Mesenchymal stem cell (in vitro differentiated cells and primary cell): ENCODE measurements at regions not wholly inside any gene's neighbourhood (a gene's known extent, or its start where the extent isn't known, plus 50 kb on each side); places are given as distances from the start of the nearest gene placed in this dataset.

ENCODE experiments used
- DNase-seq: peaks from one replicate; pipeline ENCODE4 v3.0.0-alpha.2; 2013
- H2AFZ ChIP-seq: one replicate; pipeline ENCODE4 v1.6.1; 2013; ENCODE audit warnings: low read depth, mild to moderate bottlenecking, control low read depth, inconsistent platforms, low read length, moderate library complexity
- H2AK5ac ChIP-seq: 2 replicates; pipeline ENCODE4 v1.6.1; 2013; ENCODE audit warnings: low read length, moderate library complexity, mild to moderate bottlenecking, inconsistent platforms; ENCODE audit not compliant: severe bottlenecking
- H2BK120ac ChIP-seq: one replicate; pipeline ENCODE4 v1.6.1; 2013; ENCODE audit warnings: low read depth, mild to moderate bottlenecking, inconsistent platforms, low read length, moderate library complexity
- H2BK12ac ChIP-seq, 2 experiments: one replicate each; pipeline ENCODE4 v1.6.1; 2013; ENCODE audit warnings: inconsistent platforms in 2 of 2, low read length in 2 of 2, mild to moderate bottlenecking in 2 of 2, moderate library complexity in 2 of 2, control low read depth in 1 of 2
- H2BK15ac ChIP-seq: one replicate; pipeline ENCODE4 v1.6.1; 2013; ENCODE audit warnings: mild to moderate bottlenecking, low read depth, inconsistent platforms; ENCODE audit not compliant: poor library complexity, severe bottlenecking
- H2BK5ac ChIP-seq: 2 replicates; pipeline ENCODE4 v1.6.1; 2013; ENCODE audit warnings: low read depth, mild to moderate bottlenecking, low read length, control low read depth, inconsistent platforms; ENCODE audit not compliant: poor library complexity, severe bottlenecking
- H3K14ac ChIP-seq, 2 experiments: one replicate each; pipeline ENCODE4 v1.6.1; 2013; ENCODE audit warnings: inconsistent platforms in 2 of 2, low read length in 2 of 2, control low read depth in 1 of 2, mild to moderate bottlenecking in 1 of 2, moderate library complexity in 1 of 2
- H3K18ac ChIP-seq, 2 experiments: one replicate each; pipeline ENCODE4 v1.6.1; 2013; ENCODE audit warnings: inconsistent platforms in 2 of 2, low read length in 2 of 2, control low read depth in 1 of 2, low read depth in 1 of 2, mild to moderate bottlenecking in 1 of 2
- H3K23ac ChIP-seq, 2 experiments: one replicate each; pipeline ENCODE4 v1.6.1; 2013; ENCODE audit warnings: inconsistent platforms in 2 of 2, low read length in 2 of 2, mild to moderate bottlenecking in 2 of 2, moderate library complexity in 2 of 2, control low read depth in 1 of 2
- H3K27ac ChIP-seq: 2 replicates; pipeline ENCODE4 v1.5.1; 2013; ENCODE audit warnings: mild to moderate bottlenecking, moderate library complexity, low read length, control low read depth, inconsistent platforms; ENCODE audit not compliant: poor library complexity, severe bottlenecking
- H3K27me3 ChIP-seq, 2 experiments: 2 replicates each; pipeline versions ENCODE4 v1.6.1 to v1.7.0; 2013; ENCODE audit warnings: low read length in 2 of 2, mild to moderate bottlenecking in 2 of 2, moderate library complexity in 2 of 2, control low read depth in 1 of 2, inconsistent platforms in 1 of 2; ENCODE audit not compliant: control insufficient read depth in 1 of 2, insufficient read depth in 1 of 2
- H3K36me3 ChIP-seq, 2 experiments: 2 replicates each; pipeline versions ENCODE4 v1.6.1 to v1.7.0; 2013; ENCODE audit warnings: low read length in 2 of 2, control low read depth in 1 of 2, inconsistent platforms in 1 of 2, low read depth in 1 of 2, mild to moderate bottlenecking in 1 of 2; ENCODE audit not compliant: insufficient read depth in 2 of 2, control insufficient read depth in 1 of 2
- H3K4ac ChIP-seq, 2 experiments: one replicate each; pipeline ENCODE4 v1.6.1; 2013; ENCODE audit warnings: inconsistent platforms in 2 of 2, low read length in 2 of 2, mild to moderate bottlenecking in 2 of 2, moderate library complexity in 2 of 2, control low read depth in 1 of 2, low read depth in 1 of 2
- H3K4me1 ChIP-seq: 2 replicates; pipeline ENCODE4 v1.6.1; 2013; ENCODE audit warnings: low read depth, low read length, control low read depth; ENCODE audit not compliant: control insufficient read depth, insufficient read depth
- H3K4me2 ChIP-seq: 2 replicates; pipeline ENCODE4 v1.6.1; 2013; ENCODE audit warnings: low read length, mild to moderate bottlenecking, inconsistent platforms; ENCODE audit not compliant: poor library complexity, severe bottlenecking
- H3K4me3 ChIP-seq, 2 experiments: 2 replicates each; pipeline versions ENCODE4 v1.5.1 to v1.7.0; 2013; ENCODE audit warnings: low read length in 2 of 2, mild to moderate bottlenecking in 2 of 2, control low read depth in 1 of 2, low read depth in 1 of 2; ENCODE audit not compliant: insufficient read depth in 1 of 2
- H3K79me1 ChIP-seq: replicated peaks from 2 replicates; pipeline ENCODE4 v1.6.1; 2013; ENCODE audit warnings: mild to moderate bottlenecking, control low read depth, low read length, inconsistent platforms; ENCODE audit not compliant: poor library complexity, severe bottlenecking
- H3K9ac ChIP-seq: 2 replicates; pipeline ENCODE4 v1.7.0; 2013; ENCODE audit warnings: mild to moderate bottlenecking, low read length, moderate library complexity
- H3K9me3 ChIP-seq: 2 replicates; pipeline ENCODE4 v1.7.0; 2013; ENCODE audit warnings: mild to moderate bottlenecking, low read length; ENCODE audit not compliant: control insufficient read depth
- H4K8ac ChIP-seq: one replicate; pipeline ENCODE4 v1.6.1; 2013; ENCODE audit warnings: inconsistent platforms, mild to moderate bottlenecking, low read length, moderate library complexity
- H4K91ac ChIP-seq: one replicate; pipeline ENCODE4 v1.6.1; 2013; ENCODE audit warnings: mild to moderate bottlenecking, low read length, inconsistent platforms
- WGBS: methylation state at CpG from one replicate; pipeline ENCODE4 v1.1.7; 2013; ENCODE audit warnings: mixed read lengths; 5-methylcytosine and 5-hydroxymethylcytosine counted together

DNA sequence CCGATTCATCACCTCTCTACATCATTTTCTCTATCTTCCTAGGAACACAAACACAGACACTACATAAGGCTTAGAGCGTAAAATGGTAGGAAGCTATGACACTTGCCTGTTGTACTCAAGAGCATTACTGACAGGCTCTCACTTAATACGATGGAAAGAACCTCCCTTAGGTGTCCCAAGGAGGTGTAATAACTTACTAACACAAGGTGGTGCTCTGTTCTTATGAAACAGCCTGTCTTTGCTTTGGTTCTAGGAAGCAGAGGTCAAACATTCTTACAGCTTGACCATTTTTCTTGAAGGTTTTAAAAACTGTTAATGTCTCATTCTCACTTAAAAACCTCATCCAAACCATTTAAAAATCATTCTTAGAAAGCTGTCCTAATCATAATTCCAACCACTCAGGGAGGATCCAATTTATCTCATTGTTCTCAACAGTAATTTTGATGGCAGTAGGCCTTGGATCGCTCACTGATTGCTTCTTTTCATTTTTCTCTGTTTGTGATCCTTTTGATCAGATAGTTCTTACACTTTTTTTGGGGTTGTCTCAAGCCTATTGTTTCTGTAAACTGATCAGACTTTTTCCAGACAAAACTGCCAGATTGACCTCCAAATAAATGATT lies 317.8 kb upstream of the AGTR1 start:
- Histone ChIP-seq H3K4ac (no peak overlapping the region), H3K4me2 (no peak overlapping the region), H3K4me3 (no peak overlapping the region), H4K8ac (no peak overlapping the region), H3K4me1 (no peaks in the 10 kb centered on the region), H4K91ac (no peak overlapping the region), H2BK12ac (no peak overlapping the region), H2BK5ac (no peak overlapping the region), H3K14ac (no peak overlapping the region), H3K27me3 (no peaks in the 10 kb centered on the region), H2AK5ac (no peak overlapping the region), H3K9ac (no peak overlapping the region), H3K79me1 (no peaks in the 10 kb centered on the region), H3K18ac (no peak overlapping the region), H2AFZ (no peak overlapping the region), H3K36me3 (no peaks in the 10 kb centered on the region), H3K9me3 (no peaks in the 10 kb centered on the region), H3K23ac (no peak overlapping the region), H2BK15ac (no peak overlapping the region), H3K27ac (no peak overlapping the region), H2BK120ac (no peak overlapping the region)
- 71% methylated on average over 4 of the region's 4 CpGs for WGBS
- peak; percentile 68 for DNase-seq

DNA sequence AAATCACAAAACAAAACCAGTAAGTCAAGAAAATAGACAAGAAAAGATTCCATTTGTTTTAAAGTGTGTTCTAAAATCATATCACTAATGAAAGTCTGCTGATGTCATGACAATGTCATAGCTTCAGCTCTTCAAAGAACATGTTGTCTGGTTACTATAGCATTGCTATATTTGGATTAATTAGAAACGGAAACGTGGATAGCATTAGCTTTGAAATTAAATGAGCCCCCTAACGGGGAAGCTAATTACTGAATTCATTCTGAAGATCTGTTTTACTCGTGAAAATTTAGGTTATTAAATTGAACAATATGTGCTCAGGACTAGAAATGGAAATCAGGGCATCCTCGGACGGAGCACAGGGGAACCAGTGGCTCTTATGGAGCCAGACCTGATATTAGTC lies 316.7 kb upstream of the AGTR1 start:
- no peak overlapping the region for H2BK15ac ChIP-seq
- WGBS, result 94% methylated on average over 6 of the region's 6 CpGs
- no peak for DNase-seq
- no peaks in the 10 kb centered on the region for H3K79me1 ChIP-seq
- H3K14ac ChIP-seq, result no peak overlapping the region
- no peak overlapping the region for H3K23ac ChIP-seq
- H3K4me1 ChIP-seq, result no peaks in the 10 kb centered on the region
- H3K27me3 ChIP-seq, result no peaks in the 10 kb centered on the region
- H3K9ac ChIP-seq, result no peak overlapping the region
- H2BK120ac ChIP-seq, result no peak overlapping the region
- no peak overlapping the region for H3K18ac ChIP-seq
- no peak overlapping the region for H3K27ac ChIP-seq
- no peaks in the 10 kb centered on the region for H3K36me3 ChIP-seq
- no peak overlapping the region for H3K4ac ChIP-seq
- H3K4me2 ChIP-seq, result no peak overlapping the region
- H4K91ac ChIP-seq, result no peak overlapping the region
- no peak overlapping the region for H2AK5ac ChIP-seq
- H3K9me3 ChIP-seq, result no peaks in the 10 kb centered on the region
- no peak overlapping the region for H4K8ac ChIP-seq
- H2BK5ac ChIP-seq, result no peak overlapping the region
- no peak overlapping the region for H3K4me3 ChIP-seq
- no peak overlapping the region for H2BK12ac ChIP-seq
- no peak overlapping the region for H2AFZ ChIP-seq

DNA sequence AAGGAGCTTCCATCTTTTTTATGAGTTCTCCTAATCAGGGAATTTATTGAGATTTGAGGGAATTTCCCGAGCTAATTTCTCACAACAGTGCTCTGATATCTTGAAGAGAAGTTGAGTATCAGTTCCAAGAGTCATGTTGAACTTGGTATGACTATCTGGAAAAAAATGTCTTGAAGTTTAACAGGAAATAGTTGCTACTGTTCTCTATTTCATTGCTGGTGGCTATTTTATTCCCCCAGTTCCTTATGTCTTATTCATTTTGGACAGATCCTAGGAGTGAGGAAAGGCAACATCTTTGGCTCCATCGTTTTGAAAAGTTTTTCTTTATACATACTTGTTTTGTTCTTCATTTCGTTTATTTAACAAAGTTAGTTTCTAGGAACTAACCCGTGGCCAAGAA lies 307.8 kb upstream of the AGTR1 start:
- no peaks in the 10 kb centered on the region for H3K9me3 ChIP-seq
- no peak overlapping the region for H3K4me3 ChIP-seq
- no peaks in the 10 kb centered on the region for H3K79me1 ChIP-seq
- no peak overlapping the region for H2AFZ ChIP-seq
- H3K23ac ChIP-seq, result no peak overlapping the region
- DNase-seq, result no peak
- H2BK5ac ChIP-seq, result no peak overlapping the region
- H4K91ac ChIP-seq, result no peak overlapping the region
- H3K18ac ChIP-seq, result no peak overlapping the region
- no peak overlapping the region for H2AK5ac ChIP-seq
- no peak overlapping the region for H3K4me2 ChIP-seq
- H3K4me1 ChIP-seq, result no peaks in the 10 kb centered on the region
- no peak overlapping the region for H3K9ac ChIP-seq
- no peak overlapping the region for H2BK15ac ChIP-seq
- H3K27ac ChIP-seq, result no peak overlapping the region
- no peak overlapping the region for H2BK120ac ChIP-seq
- H3K36me3 ChIP-seq, result no peaks in the 10 kb centered on the region
- no peak overlapping the region for H3K4ac ChIP-seq
- H3K27me3 ChIP-seq, result no peaks in the 10 kb centered on the region
- no peak overlapping the region for H2BK12ac ChIP-seq
- WGBS, result 94% methylated on average over 3 of the region's 4 CpGs
- no peak overlapping the region for H3K14ac ChIP-seq
- no peak overlapping the region for H4K8ac ChIP-seq

DNA sequence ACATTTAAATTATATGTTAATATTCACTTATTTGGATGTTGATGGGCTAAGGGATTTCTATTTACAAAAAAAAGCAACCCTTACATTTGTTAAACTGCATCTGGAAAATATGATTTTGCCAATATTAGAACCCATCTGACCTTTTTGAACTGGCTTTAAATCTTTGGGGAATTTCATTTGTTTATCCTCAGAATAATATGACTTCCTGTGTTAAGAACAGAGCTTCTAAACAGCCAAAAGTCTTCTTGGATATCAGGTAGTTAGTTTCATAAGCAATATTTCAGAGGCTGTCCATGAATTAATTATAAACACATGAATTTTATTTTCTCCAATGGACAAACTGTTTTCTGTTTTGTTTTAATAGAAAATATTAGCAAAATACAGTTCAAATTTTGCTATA lies 301.9 kb upstream of the AGTR1 start:
- no peak overlapping the region for H3K4me3 ChIP-seq
- H3K9ac ChIP-seq, result no peak overlapping the region
- H3K9me3 ChIP-seq, result no peaks in the 10 kb centered on the region
- H3K23ac ChIP-seq, result no peak overlapping the region
- H3K27ac ChIP-seq, result no peak overlapping the region
- no peak overlapping the region for H2BK5ac ChIP-seq
- no peaks in the 10 kb centered on the region for H3K4me1 ChIP-seq
- H2AK5ac ChIP-seq, result no peak overlapping the region
- H3K4me2 ChIP-seq, result no peak overlapping the region
- H3K27me3 ChIP-seq, result no peaks in the 10 kb centered on the region
- H2BK12ac ChIP-seq, result no peak overlapping the region
- no peaks in the 10 kb centered on the region for H3K36me3 ChIP-seq
- H2BK120ac ChIP-seq, result no peak overlapping the region
- no peaks in the 10 kb centered on the region for H3K79me1 ChIP-seq
- H2BK15ac ChIP-seq, result no peak overlapping the region
- H3K4ac ChIP-seq, result no peak overlapping the region
- no peak overlapping the region for H3K14ac ChIP-seq
- no peak for DNase-seq
- no peak overlapping the region for H2AFZ ChIP-seq
- H4K8ac ChIP-seq, result no peak overlapping the region
- H3K18ac ChIP-seq, result no peak overlapping the region
- H4K91ac ChIP-seq, result no peak overlapping the region
